K562 (cell line): ENCODE measurements at regions not wholly inside any gene's neighbourhood (a gene's known extent, or its start where the extent isn't known, plus 50 kb on each side); places are given as distances from the start of the nearest gene placed in this dataset.

Source experiments
- ARHGAP35 ChIP-seq: fragments of 450-650 bp; IDR thresholded peaks from 2 replicates; pipeline ENCODE4 v1.6.1; 2018; ENCODE audit not compliant: partially characterized antibody
- ATF1 ChIP-seq, 2 experiments: fragments of 450-650 bp in 1 of 2; IDR thresholded peaks; 2 replicates each; pipeline ENCODE4 v1.6.1; 2016; ENCODE audit warnings: missing compliant biosample characterization in 1 of 2, missing genetic modification characterization in 1 of 2
- ATF7 ChIP-seq: fragments of 450-650 bp; IDR thresholded peaks from 2 replicates; pipeline ENCODE4 v1.7.1; 2014; ENCODE audit warnings: mild to moderate bottlenecking, moderate library complexity
- CEBPG ChIP-seq, 3 experiments: fragments of 200-800 bp in 1 of 3; sonication (Bioruptor generic) in 1 of 3; sonication (generic) in 1 of 3; formaldehyde crosslinking in 1 of 3; IDR thresholded peaks in 2 of 3; conservative IDR thresholded peaks in 1 of 3; 2 replicates each; pipeline versions ENCODE4 v1.6.1 to v1.8.0; 2016 to 2022; ENCODE audit warnings: missing compliant biosample characterization in 2 of 3, missing genetic modification characterization in 2 of 3, mild to moderate bottlenecking in 1 of 3, missing genetic modification reagents in 1 of 3
- CREM ChIP-seq: IDR thresholded peaks from 2 replicates; pipeline ENCODE4 v1.6.1; 2014; ENCODE audit warnings: antibody characterized with exemption, low read depth
- DPF2 ChIP-seq: fragments of 450-650 bp; IDR thresholded peaks from 2 replicates; pipeline ENCODE4 v1.6.1; 2016
- ELF1 ChIP-seq: fragments of 200-800 bp; sonication (Bioruptor generic); IDR thresholded peaks from 2 replicates; pipeline ENCODE4 v1.6.1; 2016; ENCODE audit warnings: missing genetic modification characterization, missing compliant biosample characterization
- EP300 ChIP-seq: IDR thresholded peaks from 2 replicates; pipeline ENCODE4 v1.6.1; 2012; ENCODE audit warnings: low read length, improper control_type of control experiment
- FOSL1 ChIP-seq: fragments of 200-800 bp; sonication (Bioruptor generic); conservative IDR thresholded peaks from 2 replicates; pipeline ENCODE4 v1.6.1; 2016; ENCODE audit warnings: missing genetic modification characterization, missing compliant biosample characterization
- GABPA ChIP-seq: fragments of 200-800 bp; sonication (Bioruptor generic); conservative IDR thresholded peaks from 2 replicates; pipeline ENCODE4 v1.6.1; 2016; ENCODE audit warnings: low read depth, missing genetic modification characterization, missing compliant biosample characterization
- HDAC8 ChIP-seq: fragments of 450-650 bp; IDR thresholded peaks from 2 replicates; pipeline ENCODE4 v1.6.1; 2016; ENCODE audit warnings: mild to moderate bottlenecking, missing genetic modification characterization, moderate library complexity, missing compliant biosample characterization
- JUN ChIP-seq, 2 experiments: sonication (generic) in 1 of 2; formaldehyde crosslinking in 1 of 2; IDR thresholded peaks; 2 replicates each; pipeline versions ENCODE4 v1.6.1 to v1.8.0; 2012 to 2022; ENCODE audit warnings: borderline replicate concordance in 2 of 2, mild to moderate bottlenecking in 2 of 2, improper control_type of control experiment in 1 of 2, low read depth in 1 of 2, low read length in 1 of 2, missing genetic modification reagents in 1 of 2
- JUNB ChIP-seq: fragments of 450-650 bp; formaldehyde crosslinking; conservative IDR thresholded peaks from 2 replicates; pipeline ENCODE4 v1.4.0; 2020; ENCODE audit warnings: mild to moderate bottlenecking
- MITF ChIP-seq: IDR thresholded peaks from 2 replicates; pipeline ENCODE4 v1.6.1; 2014; ENCODE audit warnings: antibody characterized with exemption
- NFIX ChIP-seq: fragments of 250-450 bp; sonication (Bioruptor Pico); IDR thresholded peaks from 2 replicates; pipeline ENCODE4 v1.4.0; 2020; ENCODE audit warnings: low read depth, mild to moderate bottlenecking, moderate library complexity
- SETDB1 ChIP-seq: IDR thresholded peaks from one replicate; pipeline ENCODE4 v1.6.1; 2012; ENCODE audit warnings: low read length, control low read depth, inconsistent platforms
- SMAD4 ChIP-seq: fragments of 250-450 bp; sonication (Bioruptor Pico); conservative IDR thresholded peaks from 2 replicates; pipeline ENCODE4 v1.8.0; 2021; ENCODE audit warnings: inconsistent platforms, mild to moderate bottlenecking, moderate library complexity
- SMARCE1 ChIP-seq: fragments of 450-650 bp; IDR thresholded peaks from 2 replicates; pipeline ENCODE4 v1.7.1; 2016; ENCODE audit warnings: mild to moderate bottlenecking
- TAF7 ChIP-seq: fragments of 450-650 bp; IDR thresholded peaks from 2 replicates; pipeline ENCODE4 v1.6.1; 2016; ENCODE audit warnings: missing genetic modification characterization, missing compliant biosample characterization
- TEAD2 ChIP-seq: fragments of 450-650 bp; IDR thresholded peaks from 2 replicates; pipeline ENCODE4 v1.6.1; 2016; ENCODE audit warnings: missing genetic modification characterization, control low read depth, missing compliant biosample characterization
- TRIM24 ChIP-seq, 2 experiments: fragments of 450-650 bp; IDR thresholded peaks; 2 replicates each; pipeline ENCODE4 v1.6.1; 2016
- TSC22D4 ChIP-seq: fragments of 450-650 bp; IDR thresholded peaks from 2 replicates; pipeline ENCODE4 v1.6.1; 2016; ENCODE audit warnings: missing genetic modification characterization, missing biosample characterization, control low read depth
- ZBTB17 ChIP-seq: fragments of 450-650 bp; formaldehyde crosslinking; IDR thresholded peaks from 2 replicates; pipeline ENCODE4 v1.4.0; 2020; ENCODE audit warnings: mild to moderate bottlenecking
- ZEB2 ChIP-seq: fragments of 450-650 bp; IDR thresholded peaks from 2 replicates; pipeline ENCODE4 v1.6.1; 2016
- ZNF175 ChIP-seq: fragments of 200-800 bp; sonication (Bioruptor generic); IDR thresholded peaks from 2 replicates; pipeline ENCODE4 v1.6.1; 2016; ENCODE audit warnings: low read depth, mild to moderate bottlenecking, missing genetic modification characterization, missing compliant biosample characterization
- ZNF197 ChIP-seq: fragments of 200-800 bp; sonication (Bioruptor generic); IDR thresholded peaks from 2 replicates; pipeline ENCODE4 v1.6.1; 2016; ENCODE audit warnings: low read depth, missing genetic modification characterization, missing compliant biosample characterization
- TF ChIP-seq, protein P1 (sequence below): fragments of 450-650 bp; IDR thresholded peaks from 2 replicates; pipeline ENCODE4 v1.6.1; 2016

GRCh38 chr2:172253190-172254052 is 150.7 kb upstream of the DLX2 start (continued):
- peak; percentile 90 for TF ChIP-seq ZNF175
- TF ChIP-seq TSC22D4 (tag): no peak
- 0 out of 2 replicates have a peak, but pooled peaks have one; percentile 37 for TF ChIP-seq HDAC8 (tag)
- peak; percentile 73 for TF ChIP-seq CREM
- TF ChIP-seq ZEB2: no peak
- no peak for TF ChIP-seq TAF7
- TF ChIP-seq MITF: no peak
- TF ChIP-seq ATF1 (CRISPR knock-in tag; IDR thresholded peaks at IDR 0.05): no peak
- peak; percentile 58 for TF ChIP-seq ATF1 (tag; IDR thresholded peaks at IDR 0.05)
- no peak for TF ChIP-seq CEBPG (CRISPR knock-in tag; IDR thresholded peaks at IDR 0.05)
- TF ChIP-seq CEBPG (tag; conservative IDR thresholded peaks at IDR 0.05 in 1 of 2, IDR thresholded peaks at IDR 0.05 in 1 of 2): peak in 1 of 2 experiments; percentile 34; a peak in 1 of 4 replicates
- peak; percentile 72; the same call in 1 of the 2 replicates for TF ChIP-seq ZBTB17 (CRISPR knock-in tag)
- TF ChIP-seq NFIX (CRISPR knock-in tag): no peak
- TF ChIP-seq JUNB (CRISPR knock-in tag): peak; percentile 96
- TF ChIP-seq EP300: peak; percentile 46; the same call in 1 of the 2 replicates
- TF ChIP-seq FOSL1 (tag): peak; percentile 100
- TF ChIP-seq, protein P1, sequence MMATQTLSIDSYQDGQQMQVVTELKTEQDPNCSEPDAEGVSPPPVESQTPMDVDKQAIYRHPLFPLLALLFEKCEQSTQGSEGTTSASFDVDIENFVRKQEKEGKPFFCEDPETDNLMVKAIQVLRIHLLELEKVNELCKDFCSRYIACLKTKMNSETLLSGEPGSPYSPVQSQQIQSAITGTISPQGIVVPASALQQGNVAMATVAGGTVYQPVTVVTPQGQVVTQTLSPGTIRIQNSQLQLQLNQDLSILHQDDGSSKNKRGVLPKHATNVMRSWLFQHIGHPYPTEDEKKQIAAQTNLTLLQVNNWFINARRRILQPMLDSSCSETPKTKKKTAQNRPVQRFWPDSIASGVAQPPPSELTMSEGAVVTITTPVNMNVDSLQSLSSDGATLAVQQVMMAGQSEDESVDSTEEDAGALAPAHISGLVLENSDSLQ: 0 out of 2 replicates have a peak, but pooled peaks have one; percentile 8
- TF ChIP-seq GABPA: 0 out of 2 replicates have a peak, but pooled peaks have one; percentile 28
- peak; percentile 99 for TF ChIP-seq JUN (IDR thresholded peaks at IDR 0.05; ENCODE audit: borderline replicate concordance, low read depth, low read length)
- no peak for TF ChIP-seq JUN (CRISPR knock-in tag; IDR thresholded peaks at IDR 0.05; ENCODE audit: borderline replicate concordance)
- TF ChIP-seq ZNF197 (CRISPR knock-in tag): no peak
- TF ChIP-seq ARHGAP35: no peak
- TF ChIP-seq ATF7: peak; percentile 40; the same call in 1 of the 2 replicates
- TF ChIP-seq SMARCE1: peak; percentile 90
- TF ChIP-seq SETDB1: no peak
- peak in 1 of 2 experiments; percentile 64; a peak in 2 of 4 replicates for TF ChIP-seq TRIM24 (IDR thresholded peaks at IDR 0.05)
- TF ChIP-seq DPF2: peak; percentile 83
- TF ChIP-seq TEAD2 (tag): no peak
- no peak for TF ChIP-seq ELF1
- 0 out of 2 replicates have a peak, but pooled peaks have one; percentile 35 for TF ChIP-seq SMAD4 (CRISPR knock-in tag)
